HepG2 (cell line): ENCODE measurements at regions not wholly inside any gene's neighbourhood (a gene's known extent, or its start where the extent isn't known, plus 50 kb on each side); places are given as distances from the start of the nearest gene placed in this dataset.

ENCODE experiments used
- ATAC-seq: fragments of 200-7000 bp; cut with Tn5 transposase; 3 replicates; pipeline ENCODE4 v1.9.1; 2020; ENCODE audit warnings: mild to moderate bottlenecking, moderate library complexity
- BruUV-seq: library from RNA; stranded (reverse); fragments of 400-500 nt; replicated peaks from 2 replicates; lab custom pipeline; 2021; lab: Mats Ljungman, UMichigan
- CTCF ChIA-PET: fragments of 300-600 bp; formaldehyde crosslinking; extraction: SDS; loops from one replicate; lab custom pipeline; 2021; ENCODE audit warnings: low total read pairs, inconsistent platforms, low intra/inter-chr PET ratio; lab: Yijun Ruan, JAX
- POLR2A ChIA-PET: fragments of 350-600 bp; sonication (Branson Sonifier 250); formaldehyde crosslinking; loops from one replicate; lab custom pipeline; 2020; ENCODE audit warnings: antibody characterized with exemption, inconsistent platforms; lab: Yijun Ruan, JAX
- DNase-seq: peaks from one replicate; pipeline ENCODE4 v3.0.0-alpha.2; 2015; ENCODE audit warnings: low spot score
- FAIRE-seq: peaks from 3 replicates; lab custom pipeline; 2011; peaks lifted over from hg19 to GRCh38; lab: Jason Lieb, UNC
- H2AFZ ChIP-seq: one replicate; pipeline ENCODE4 v1.6.1; 2011; ENCODE audit warnings: low read length, inconsistent platforms
- H3K27ac ChIP-seq: fragments of 300-600 bp; 3 replicates; pipeline ENCODE4 v1.8.0; 2011; ENCODE audit warnings: mixed run types, mild to moderate bottlenecking, mixed read lengths, low read length, inconsistent platforms; ENCODE audit not compliant: insufficient read depth; ENCODE audit errors: extremely low read length
- H3K27me3 ChIP-seq, 2 experiments: fragments of 200-600 bp in 1 of 2; 2 replicates in 1 of 2; 3 replicates in 1 of 2; pipeline versions ENCODE4 v1.6.0 to v1.8.0; 2011; ENCODE audit warnings: low read length in 2 of 2, mild to moderate bottlenecking in 2 of 2, moderate library complexity in 2 of 2, inconsistent platforms in 1 of 2; ENCODE audit not compliant: insufficient read depth in 2 of 2, control insufficient read depth in 1 of 2
- H3K36me3 ChIP-seq, 2 experiments: fragments of 200-600 bp in 1 of 2; replicated peaks in 1 of 2; 2 replicates in 1 of 2; 3 replicates in 1 of 2; pipeline versions ENCODE4 v1.5.1 to v1.8.0; 2011; ENCODE audit warnings: low read length in 2 of 2, inconsistent platforms in 1 of 2; ENCODE audit not compliant: insufficient read depth in 2 of 2, control insufficient read depth in 1 of 2
- H3K4me1 ChIP-seq: 2 replicates; pipeline ENCODE4 v1.5.1; 2012; ENCODE audit warnings: low read length, inconsistent platforms; ENCODE audit not compliant: insufficient read depth
- H3K4me2 ChIP-seq: 2 replicates; pipeline ENCODE4 v1.6.0; 2011; ENCODE audit warnings: low read depth, low read length, inconsistent platforms
- H3K4me3 ChIP-seq, 3 experiments: fragments of 200-600 bp in 1 of 3; sonication (generic), shearing (Covaris generic) in 1 of 3; replicated peaks in 1 of 3; 2 replicates each; pipeline ENCODE4 v1.5.1; 2011 to 2016; ENCODE audit warnings: low read length in 3 of 3, inconsistent platforms in 2 of 3, low read depth in 2 of 3, mild to moderate bottlenecking in 2 of 3, control low read depth in 1 of 3, mixed read lengths in 1 of 3; ENCODE audit not compliant: insufficient read depth in 1 of 3
- H3K79me2 ChIP-seq: one replicate; pipeline ENCODE4 v1.6.1; 2011; ENCODE audit warnings: low read length, inconsistent platforms; ENCODE audit not compliant: insufficient read depth
- H3K9ac ChIP-seq: 2 replicates; pipeline ENCODE4 v1.6.0; 2011; ENCODE audit warnings: mild to moderate bottlenecking, low read depth, low read length, inconsistent platforms; ENCODE audit not compliant: insufficient read depth
- H3K9me3 ChIP-seq: 2 replicates; pipeline ENCODE4 v1.5.1; 2012; ENCODE audit warnings: mild to moderate bottlenecking, low read length
- H4K20me1 ChIP-seq: 2 replicates; pipeline ENCODE4 v1.6.0; 2011; ENCODE audit warnings: inconsistent platforms, mild to moderate bottlenecking, low read length, moderate library complexity; ENCODE audit not compliant: insufficient read depth
- BHLHE40 ChIP-seq: IDR thresholded peaks from 2 replicates; pipeline ENCODE4 v1.6.1; 2011; ENCODE audit warnings: low read length, improper control_type of control experiment
- CREB3 ChIP-seq: sonication (generic); formaldehyde crosslinking; IDR thresholded peaks from 2 replicates; pipeline ENCODE4 v1.5.0; 2020; ENCODE audit warnings: missing genetic modification reagents
- CREM ChIP-seq, 2 experiments: sonication (generic) in 1 of 2; formaldehyde crosslinking in 1 of 2; IDR thresholded peaks; 2 replicates each; pipeline versions ENCODE4 v1.4.0 to v1.6.1; 2016 to 2020; ENCODE audit warnings: antibody characterized with exemption in 1 of 2, mild to moderate bottlenecking in 1 of 2, missing genetic modification reagents in 1 of 2
- FOSL1 ChIP-seq: sonication (generic); formaldehyde crosslinking; IDR thresholded peaks from 2 replicates; pipeline ENCODE4 v1.9.0; 2021; ENCODE audit warnings: missing genetic modification reagents, borderline replicate concordance
- HIVEP1 ChIP-seq: sonication (generic); formaldehyde crosslinking; IDR thresholded peaks from 2 replicates; pipeline ENCODE4 v1.4.0; 2020; ENCODE audit warnings: mild to moderate bottlenecking, missing genetic modification reagents
- IKZF5 ChIP-seq: IDR thresholded peaks from 2 replicates; pipeline ENCODE4 v1.6.1; 2018; ENCODE audit warnings: missing genetic modification reagents, mild to moderate bottlenecking, missing compliant biosample characterization
- KAT7 ChIP-seq: IDR thresholded peaks from 2 replicates; pipeline ENCODE4 v1.6.1; 2018; ENCODE audit warnings: borderline replicate concordance, missing compliant biosample characterization
- MEF2D ChIP-seq: sonication (generic); formaldehyde crosslinking; IDR thresholded peaks from 2 replicates; pipeline ENCODE4 v1.5.1; 2020; ENCODE audit warnings: mild to moderate bottlenecking, missing genetic modification reagents
- MXD3 ChIP-seq: IDR thresholded peaks from 2 replicates; pipeline ENCODE4 v1.6.1; 2016; ENCODE audit warnings: mild to moderate bottlenecking, missing biosample characterization, missing genetic modification reagents
- PHB2 ChIP-seq: fragments of 450-650 bp; IDR thresholded peaks from 2 replicates; pipeline ENCODE4 v1.6.1; 2018; ENCODE audit not compliant: partially characterized antibody
- PRDM15 ChIP-seq: sonication (generic); formaldehyde crosslinking; IDR thresholded peaks from 2 replicates; pipeline ENCODE4 v1.4.0; 2020; ENCODE audit warnings: missing genetic modification reagents
- TBX3 ChIP-seq: fragments of 450-650 bp; IDR thresholded peaks from 2 replicates; pipeline ENCODE4 v1.6.1; 2017; ENCODE audit warnings: antibody characterized with exemption, mild to moderate bottlenecking, inconsistent platforms, borderline replicate concordance
- UBTF ChIP-seq: sonication (generic); formaldehyde crosslinking; IDR thresholded peaks from 2 replicates; pipeline ENCODE4 v1.4.0; 2020; ENCODE audit warnings: mild to moderate bottlenecking, missing genetic modification reagents
- ZNF205 ChIP-seq: IDR thresholded peaks from 2 replicates; pipeline ENCODE4 v1.6.1; 2018; ENCODE audit warnings: missing biosample characterization, missing genetic modification reagents
- ZNF557 ChIP-seq: sonication (generic); formaldehyde crosslinking; IDR thresholded peaks from 2 replicates; pipeline ENCODE4 v1.4.0; 2020; ENCODE audit warnings: missing genetic modification reagents
- ZNF652 ChIP-seq: IDR thresholded peaks from 2 replicates; pipeline ENCODE4 v1.6.1; 2016; ENCODE audit warnings: low read depth, borderline replicate concordance
- ZNF672 ChIP-seq: sonication (generic); formaldehyde crosslinking; IDR thresholded peaks from 2 replicates; pipeline ENCODE4 v1.8.1; 2022; ENCODE audit warnings: missing genetic modification reagents
- WGBS: methylation state at CpG from one replicate; pipeline ENCODE4 v1.1.6; 2017; ENCODE audit warnings: low lambda C conversion rate; 5-methylcytosine and 5-hydroxymethylcytosine counted together
- in situ Hi-C: cut with HindIII; loops from 2 replicates; pipeline ENCODE4 v1.10.0; 2017; ENCODE audit warnings: low pct_unique_long_range_greater_than_20kb; ENCODE audit not compliant: extremely low pct_ligation_motif_present
- intact Hi-C: fragments of 100-400 bp; cut with micrococcal nuclease; formaldehyde crosslinking; loops from one replicate; pipeline ENCODE4 v1.10.0; 2022; ENCODE audit not compliant: unreplicated experiment

- H3K4me3 ChIP-seq: no peak overlapping the region
- no peaks in the 10 kb centered on the region for H3K79me2 ChIP-seq
- H3K4me1 ChIP-seq: no peaks in the 10 kb centered on the region
- in situ Hi-C loops (no loop called here), intact Hi-C loops (loop anchor here (10.0 kb wide), 1 partner anchor 464 kb away; no protein-coding TSS in a partner anchor)
- no peaks in the 10 kb centered on the region for H4K20me1 ChIP-seq
- H2AFZ ChIP-seq: no peak overlapping the region
- TF ChIP-seq ZNF205 (CRISPR knock-in tag) (no peak), HIVEP1 (CRISPR knock-in tag) (no peak), PRDM15 (CRISPR knock-in tag) (no peak), CREM (IDR thresholded peaks at IDR 0.05) (no peak), CREM (CRISPR knock-in tag; IDR thresholded peaks at IDR 0.05) (no peak), ZNF557 (CRISPR knock-in tag) (no peak), KAT7 (CRISPR knock-in tag) (no peak), PHB2 (no peak), FOSL1 (CRISPR knock-in tag) (no peak), UBTF (CRISPR knock-in tag) (no peak), MXD3 (CRISPR knock-in tag) (no peak), ZNF652 (CRISPR knock-in tag) (no peak), ZNF672 (no peak), CREB3 (CRISPR knock-in tag) (no peak), TBX3 (no peak), IKZF5 (CRISPR knock-in tag) (no peak), BHLHE40 (no peak), MEF2D (CRISPR knock-in tag) (no peak)
- DNase-seq: no peak
- ChIA-PET POLR2A (no interaction called here), CTCF (no interaction called here)
- FAIRE-seq: no peak
- H3K27me3 ChIP-seq: no peaks in the 10 kb centered on the region
- no peaks in the 10 kb centered on the region for H3K36me3 ChIP-seq
- no peak overlapping the region for H3K9ac ChIP-seq
- H3K9me3 ChIP-seq: peaks cover 64% of the 10 kb centered on the region
- no peak overlapping the region for H3K27ac ChIP-seq
- no TSS peak for BruUV-seq
- no peak overlapping the region for H3K4me2 ChIP-seq
- WGBS: 7% methylated on average over 6 of the region's 6 CpGs
- ATAC-seq: no peak
Measured at GRCh38 chr7:13748998-13749397, 240.5 kb downstream of the ETV1 start.
